ENCODE measurements at regions not wholly inside any gene's neighbourhood (a gene's known extent, or its start where the extent isn't known, plus 50 kb on each side); places are given as distances from the start of the nearest gene placed in this dataset.

DNA sequence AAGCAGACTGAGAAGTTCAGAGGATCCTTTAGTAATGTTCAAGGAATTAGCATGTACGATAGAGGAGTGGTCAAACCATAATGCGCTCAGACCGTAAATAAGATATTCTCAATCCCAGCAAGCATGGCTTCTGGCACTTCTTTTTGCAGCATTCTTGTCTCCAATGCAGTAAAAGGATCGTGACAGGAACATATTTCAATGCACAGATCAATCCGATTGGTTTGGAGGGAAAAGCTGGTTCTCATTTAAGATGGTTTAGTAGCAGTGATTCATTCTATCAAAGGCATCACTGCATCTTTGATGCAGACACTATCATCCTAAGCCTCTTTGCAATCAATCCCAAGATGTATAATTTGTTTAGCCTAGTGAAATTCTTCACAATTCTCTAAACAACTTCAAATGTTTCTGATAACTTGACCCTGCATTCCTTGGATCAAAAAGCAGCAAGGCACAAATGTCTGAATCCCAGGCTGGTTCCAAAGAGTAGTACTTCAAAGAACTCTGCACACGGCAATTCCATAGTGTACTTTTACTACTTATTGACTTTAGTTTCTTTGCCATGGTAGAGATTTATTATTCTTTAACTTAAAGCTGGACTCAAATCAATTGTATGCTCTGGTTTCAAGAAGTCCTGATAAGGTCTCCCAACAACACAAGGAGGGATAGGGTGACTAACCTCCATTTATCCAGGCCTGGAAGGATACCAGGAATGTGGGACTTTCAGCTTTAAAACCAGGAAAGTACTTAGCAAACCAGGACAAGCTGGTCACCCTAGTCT is 96.8 kb upstream of the MDM1 start:
- H3K36me3 ChIP-seq (ENCODE audit: control insufficient read depth, insufficient read depth, low read length) = no peaks in the 10 kb centered on the region
- CTCF ChIA-PET = no interaction called here
- TF ChIP-seq, protein P1, sequence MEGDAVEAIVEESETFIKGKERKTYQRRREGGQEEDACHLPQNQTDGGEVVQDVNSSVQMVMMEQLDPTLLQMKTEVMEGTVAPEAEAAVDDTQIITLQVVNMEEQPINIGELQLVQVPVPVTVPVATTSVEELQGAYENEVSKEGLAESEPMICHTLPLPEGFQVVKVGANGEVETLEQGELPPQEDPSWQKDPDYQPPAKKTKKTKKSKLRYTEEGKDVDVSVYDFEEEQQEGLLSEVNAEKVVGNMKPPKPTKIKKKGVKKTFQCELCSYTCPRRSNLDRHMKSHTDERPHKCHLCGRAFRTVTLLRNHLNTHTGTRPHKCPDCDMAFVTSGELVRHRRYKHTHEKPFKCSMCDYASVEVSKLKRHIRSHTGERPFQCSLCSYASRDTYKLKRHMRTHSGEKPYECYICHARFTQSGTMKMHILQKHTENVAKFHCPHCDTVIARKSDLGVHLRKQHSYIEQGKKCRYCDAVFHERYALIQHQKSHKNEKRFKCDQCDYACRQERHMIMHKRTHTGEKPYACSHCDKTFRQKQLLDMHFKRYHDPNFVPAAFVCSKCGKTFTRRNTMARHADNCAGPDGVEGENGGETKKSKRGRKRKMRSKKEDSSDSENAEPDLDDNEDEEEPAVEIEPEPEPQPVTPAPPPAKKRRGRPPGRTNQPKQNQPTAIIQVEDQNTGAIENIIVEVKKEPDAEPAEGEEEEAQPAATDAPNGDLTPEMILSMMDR (IDR thresholded peaks at IDR 0.05; ENCODE audit: insufficient read depth, low read depth, low read length) = no peak
- no peak for DNase-seq (ENCODE audit: low read depth)
- H3K27me3 ChIP-seq (ENCODE audit: control insufficient read depth, insufficient read depth, low read length) = no peaks in the 10 kb centered on the region
- POLR2A ChIA-PET = no interaction called here
- H3K4me3 ChIP-seq (ENCODE audit: low read depth, low read length) = no peak overlapping the region

DNA sequence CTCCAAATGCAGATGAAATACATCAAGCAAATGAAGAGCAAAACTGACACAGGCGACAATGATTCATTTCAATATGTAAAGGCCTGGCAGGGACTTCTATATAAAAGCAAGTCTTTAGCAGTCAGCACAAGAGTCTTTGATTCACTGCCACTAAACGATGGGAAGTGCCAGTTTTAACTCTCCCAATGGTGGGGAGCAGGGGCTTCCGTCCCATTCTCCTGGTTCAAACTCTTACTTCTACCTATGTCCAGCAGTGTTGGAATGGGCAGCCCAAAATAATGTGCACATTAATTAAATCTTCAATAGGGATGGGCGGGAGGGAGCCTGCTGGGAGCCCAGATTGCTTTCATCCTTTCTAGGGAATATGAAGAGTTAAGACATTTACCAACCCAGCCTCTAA is 97.5 kb upstream of the MDM1 start:
- ChIA-PET POLR2A (no interaction called here), CTCF (no interaction called here)
- DNase-seq (ENCODE audit: low read depth) = no peak
- H3K4me3 ChIP-seq (ENCODE audit: low read depth, low read length) = no peak overlapping the region
- TF ChIP-seq, protein P1 (IDR thresholded peaks at IDR 0.05; ENCODE audit: insufficient read depth, low read depth, low read length) = no peak
- H3K27me3 ChIP-seq (ENCODE audit: control insufficient read depth, insufficient read depth, low read length) = no peaks in the 10 kb centered on the region
- no peaks in the 10 kb centered on the region for H3K36me3 ChIP-seq (ENCODE audit: control insufficient read depth, insufficient read depth, low read length)

DNA sequence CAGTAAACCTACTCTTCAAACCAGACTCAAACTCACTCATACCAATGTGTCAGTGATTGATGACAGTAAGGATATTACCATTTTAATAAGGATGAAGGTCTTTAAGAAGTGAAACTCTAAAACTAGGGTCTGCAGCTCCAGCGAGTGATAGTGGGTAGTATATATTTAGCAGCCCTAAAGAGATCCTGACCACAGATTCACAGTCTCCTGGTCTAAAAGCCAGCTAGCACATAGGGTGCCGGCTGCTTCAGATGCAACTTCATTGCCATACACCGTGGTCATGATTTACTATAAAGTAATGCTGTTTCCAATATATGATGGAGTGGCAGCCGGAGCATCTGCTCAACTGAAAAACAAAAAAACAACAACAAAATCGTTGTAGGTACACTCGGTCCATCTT is 99.6 kb upstream of the MDM1 start:
- no peaks in the 10 kb centered on the region for H3K36me3 ChIP-seq (ENCODE audit: control insufficient read depth, insufficient read depth, low read length)
- no peak overlapping the region for H3K4me3 ChIP-seq (ENCODE audit: low read depth, low read length)
- TF ChIP-seq, protein P1 (IDR thresholded peaks at IDR 0.05; ENCODE audit: insufficient read depth, low read depth, low read length) = no peak
- ChIA-PET POLR2A (no interaction called here), CTCF (no interaction called here)
- H3K27me3 ChIP-seq (ENCODE audit: control insufficient read depth, insufficient read depth, low read length) = no peaks in the 10 kb centered on the region
- no peak for DNase-seq (ENCODE audit: low read depth)

DNA sequence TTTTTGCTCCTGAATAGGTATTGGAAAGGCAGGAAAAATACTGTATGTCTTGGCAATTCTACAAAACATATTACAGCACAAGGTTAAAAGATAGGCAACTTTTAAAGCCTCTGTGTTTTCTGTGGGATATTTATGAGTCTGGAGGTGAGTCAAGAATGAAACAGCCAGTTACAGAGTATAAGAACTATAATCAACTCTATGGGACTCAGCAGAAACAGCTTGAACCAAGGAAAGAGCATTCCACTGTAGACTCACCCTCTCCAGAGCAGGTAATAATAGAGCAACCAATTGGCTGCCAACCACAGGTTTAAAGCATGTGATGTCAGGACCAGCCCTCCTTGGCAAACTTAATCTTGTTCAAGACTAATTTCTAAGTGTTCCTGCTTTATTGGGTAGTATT is 100.5 kb upstream of the MDM1 start:
- TF ChIP-seq, protein P1 (IDR thresholded peaks at IDR 0.05; ENCODE audit: insufficient read depth, low read depth, low read length) = no peak
- CTCF ChIA-PET = no interaction called here
- H3K27me3 ChIP-seq (ENCODE audit: control insufficient read depth, insufficient read depth, low read length) = no peaks in the 10 kb centered on the region
- POLR2A ChIA-PET = no interaction called here
- no peak for DNase-seq (ENCODE audit: low read depth)
- H3K36me3 ChIP-seq (ENCODE audit: control insufficient read depth, insufficient read depth, low read length) = no peaks in the 10 kb centered on the region
- H3K4me3 ChIP-seq (ENCODE audit: low read depth, low read length) = no peak overlapping the region

DNA sequence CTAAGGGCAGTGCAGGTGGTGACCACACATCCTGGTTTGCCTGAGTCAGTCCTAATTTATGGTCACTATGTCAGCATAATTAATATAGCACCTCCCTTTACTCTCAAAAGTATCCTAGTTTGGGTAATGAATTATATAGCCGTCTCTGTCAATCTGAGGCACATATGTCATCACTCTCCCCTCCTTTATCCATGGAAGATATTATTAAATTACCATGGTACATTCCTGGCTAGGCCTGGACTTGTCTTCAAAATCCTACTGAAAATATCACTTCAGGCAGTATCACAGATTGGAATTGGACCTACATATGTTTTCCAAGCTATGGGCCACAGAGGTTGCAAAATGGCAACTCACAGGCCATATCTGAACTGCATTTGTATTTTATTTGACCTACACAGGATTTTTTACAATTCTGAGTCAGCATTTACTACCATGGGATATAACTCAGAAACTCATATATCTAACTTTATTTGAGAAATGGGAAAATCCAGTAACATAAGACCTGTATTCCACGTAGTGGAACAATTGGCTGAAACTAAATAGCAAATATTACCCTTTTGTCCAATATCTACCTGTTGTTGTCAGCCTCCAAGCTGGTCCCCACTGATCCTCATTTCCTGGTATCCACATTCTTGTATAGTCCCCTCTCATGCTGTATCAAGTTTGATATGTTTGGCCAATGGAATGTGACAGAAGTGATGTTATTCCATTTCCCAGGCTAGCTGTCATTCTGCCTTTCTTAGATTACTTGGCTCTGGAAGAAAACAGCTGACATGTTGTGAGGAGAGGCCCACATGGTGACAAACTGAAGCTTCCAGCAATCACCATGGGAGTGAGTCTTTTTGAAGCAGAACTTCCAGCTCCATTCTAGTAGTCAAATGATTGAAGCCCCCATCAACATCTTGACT is 102.5 kb upstream of the MDM1 start:
- Histone ChIP-seq H3K36me3 (ENCODE audit: control insufficient read depth, insufficient read depth, low read length) (no peaks in the 10 kb centered on the region), H3K4me3 (ENCODE audit: low read depth, low read length) (no peak overlapping the region), H3K27me3 (ENCODE audit: control insufficient read depth, insufficient read depth, low read length) (no peaks in the 10 kb centered on the region)
- TF ChIP-seq, protein P1 (IDR thresholded peaks at IDR 0.05; ENCODE audit: insufficient read depth, low read depth, low read length) = no peak
- ChIA-PET POLR2A (no interaction called here), CTCF (interaction anchor here (0.7 to 1.3 kb wide), 2 partner anchors 14 to 91 kb away, joined by 3 to 4 read pairs; no protein-coding TSS in a partner anchor)
- DNase-seq (ENCODE audit: low read depth) = no peak
